OCI-LY1 (cell line): ENCODE measurements at regions not wholly inside any gene's neighbourhood (a gene's known extent, or its start where the extent isn't known, plus 50 kb on each side); places are given as distances from the start of the nearest gene placed in this dataset.

Experiments used
- H2AFZ ChIP-seq: fragments of 200-600 bp; sonication (generic), shearing (Covaris generic); 2 replicates; pipeline ENCODE4 v1.6.0; 2014; ENCODE audit warnings: antibody characterized with exemption, mild to moderate bottlenecking, low read length
- H3F3A ChIP-seq: fragments of 200-600 bp; sonication (generic), shearing (Covaris generic); 2 replicates; pipeline ENCODE4 v1.6.0; 2014; ENCODE audit warnings: mild to moderate bottlenecking, antibody characterized with exemption, low read length, moderate library complexity; ENCODE audit not compliant: insufficient read depth
- H3K27ac ChIP-seq: fragments of 200-600 bp; sonication (generic); 2 replicates; pipeline ENCODE4 v1.5.1; 2014; ENCODE audit warnings: low read length, mixed run types, mild to moderate bottlenecking, low read depth; ENCODE audit not compliant: poor library complexity, severe bottlenecking
- H3K27me3 ChIP-seq: fragments of 200-600 bp; sonication (generic); 2 replicates; pipeline ENCODE4 v1.6.0; 2014; ENCODE audit warnings: antibody characterized with exemption, mild to moderate bottlenecking, low read length, moderate library complexity; ENCODE audit not compliant: insufficient read depth
- H3K36me3 ChIP-seq: fragments of 200-600 bp; sonication (generic); 2 replicates; pipeline ENCODE4 v1.6.1; 2014; ENCODE audit warnings: mild to moderate bottlenecking, antibody characterized with exemption, low read length, moderate library complexity, mixed read lengths; ENCODE audit not compliant: insufficient read depth
- H3K4me1 ChIP-seq: fragments of 200-600 bp; sonication (generic); 2 replicates; pipeline ENCODE4 v1.5.1; 2014; ENCODE audit warnings: mild to moderate bottlenecking, low read length, moderate library complexity; ENCODE audit not compliant: insufficient read depth, severe bottlenecking
- H3K4me2 ChIP-seq: fragments of 200-600 bp; sonication (generic), shearing (Covaris generic); 2 replicates; pipeline ENCODE4 v1.6.1; 2014; ENCODE audit warnings: low read length
- H3K4me3 ChIP-seq: fragments of 200-600 bp; sonication (generic); 2 replicates; pipeline ENCODE4 v1.5.1; 2014; ENCODE audit warnings: low read length, low read depth, mild to moderate bottlenecking, mixed read lengths; ENCODE audit not compliant: poor library complexity, severe bottlenecking
- H3K79me2 ChIP-seq: fragments of 200-600 bp; shearing (Covaris generic); 2 replicates; pipeline ENCODE4 v1.6.1; 2016; ENCODE audit warnings: mixed run types, low read length, mixed read lengths; ENCODE audit not compliant: insufficient read depth
- H3K9ac ChIP-seq: fragments of 200-600 bp; sonication (generic), shearing (Covaris generic); 2 replicates; pipeline ENCODE4 v1.6.1; 2014; ENCODE audit warnings: mild to moderate bottlenecking, low read length, mixed read lengths
- H3K9me2 ChIP-seq: fragments of 200-600 bp; sonication (generic), shearing (Covaris generic); 2 replicates; pipeline ENCODE4 v1.6.1; 2014; ENCODE audit warnings: low read depth, mild to moderate bottlenecking, low read length, mixed read lengths
- H3K9me3 ChIP-seq: fragments of 200-600 bp; shearing (Covaris generic); 2 replicates; pipeline ENCODE4 v1.6.1; 2014; ENCODE audit warnings: low read length, mixed read lengths
- H4K20me1 ChIP-seq: fragments of 200-600 bp; sonication (generic), shearing (Covaris generic); 2 replicates; pipeline ENCODE4 v1.6.0; 2016; ENCODE audit warnings: mild to moderate bottlenecking, low read length; ENCODE audit not compliant: insufficient read depth
- EZH2 ChIP-seq: fragments of 200-600 bp; sonication (generic), shearing (Covaris generic); IDR thresholded peaks from 2 replicates; pipeline ENCODE4 v1.8.0; 2017; ENCODE audit warnings: borderline replicate concordance, mixed run types, mild to moderate bottlenecking, antibody characterized with exemption, low read length, moderate library complexity, mixed read lengths
- TF ChIP-seq, protein P1 (sequence below): fragments of 200-600 bp; sonication (generic), shearing (Covaris generic); IDR thresholded peaks from 2 replicates; pipeline ENCODE4 v1.5.1; 2017; ENCODE audit warnings: mild to moderate bottlenecking, antibody characterized with exemption, low read length, moderate library complexity, mixed read lengths

GRCh38 chr2:10231551-10232085 lies 71.1 kb upstream of the HPCAL1 start:
- H3K4me1 ChIP-seq: no peaks in the 10 kb centered on the region
- no peaks in the 10 kb centered on the region for H3K79me2 ChIP-seq
- no peak overlapping the region for H3K4me2 ChIP-seq
- TF ChIP-seq EZH2: no peak
- TF ChIP-seq, protein P1, sequence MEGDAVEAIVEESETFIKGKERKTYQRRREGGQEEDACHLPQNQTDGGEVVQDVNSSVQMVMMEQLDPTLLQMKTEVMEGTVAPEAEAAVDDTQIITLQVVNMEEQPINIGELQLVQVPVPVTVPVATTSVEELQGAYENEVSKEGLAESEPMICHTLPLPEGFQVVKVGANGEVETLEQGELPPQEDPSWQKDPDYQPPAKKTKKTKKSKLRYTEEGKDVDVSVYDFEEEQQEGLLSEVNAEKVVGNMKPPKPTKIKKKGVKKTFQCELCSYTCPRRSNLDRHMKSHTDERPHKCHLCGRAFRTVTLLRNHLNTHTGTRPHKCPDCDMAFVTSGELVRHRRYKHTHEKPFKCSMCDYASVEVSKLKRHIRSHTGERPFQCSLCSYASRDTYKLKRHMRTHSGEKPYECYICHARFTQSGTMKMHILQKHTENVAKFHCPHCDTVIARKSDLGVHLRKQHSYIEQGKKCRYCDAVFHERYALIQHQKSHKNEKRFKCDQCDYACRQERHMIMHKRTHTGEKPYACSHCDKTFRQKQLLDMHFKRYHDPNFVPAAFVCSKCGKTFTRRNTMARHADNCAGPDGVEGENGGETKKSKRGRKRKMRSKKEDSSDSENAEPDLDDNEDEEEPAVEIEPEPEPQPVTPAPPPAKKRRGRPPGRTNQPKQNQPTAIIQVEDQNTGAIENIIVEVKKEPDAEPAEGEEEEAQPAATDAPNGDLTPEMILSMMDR: no peak
- H3K27me3 ChIP-seq: peaks cover 15% of the 10 kb centered on the region; the same call in 1 of the 2 replicates
- H3K36me3 ChIP-seq: no peaks in the 10 kb centered on the region
- no peak overlapping the region for H3K27ac ChIP-seq
- no peaks in the 10 kb centered on the region for H3K9me2 ChIP-seq
- no peak overlapping the region for H2AFZ ChIP-seq
- H3F3A ChIP-seq: no peaks in the 10 kb centered on the region
- no peak overlapping the region for H3K9ac ChIP-seq
- H3K4me3 ChIP-seq: no peak overlapping the region
- H3K9me3 ChIP-seq: no peaks in the 10 kb centered on the region
- no peaks in the 10 kb centered on the region for H4K20me1 ChIP-seq

DNA sequence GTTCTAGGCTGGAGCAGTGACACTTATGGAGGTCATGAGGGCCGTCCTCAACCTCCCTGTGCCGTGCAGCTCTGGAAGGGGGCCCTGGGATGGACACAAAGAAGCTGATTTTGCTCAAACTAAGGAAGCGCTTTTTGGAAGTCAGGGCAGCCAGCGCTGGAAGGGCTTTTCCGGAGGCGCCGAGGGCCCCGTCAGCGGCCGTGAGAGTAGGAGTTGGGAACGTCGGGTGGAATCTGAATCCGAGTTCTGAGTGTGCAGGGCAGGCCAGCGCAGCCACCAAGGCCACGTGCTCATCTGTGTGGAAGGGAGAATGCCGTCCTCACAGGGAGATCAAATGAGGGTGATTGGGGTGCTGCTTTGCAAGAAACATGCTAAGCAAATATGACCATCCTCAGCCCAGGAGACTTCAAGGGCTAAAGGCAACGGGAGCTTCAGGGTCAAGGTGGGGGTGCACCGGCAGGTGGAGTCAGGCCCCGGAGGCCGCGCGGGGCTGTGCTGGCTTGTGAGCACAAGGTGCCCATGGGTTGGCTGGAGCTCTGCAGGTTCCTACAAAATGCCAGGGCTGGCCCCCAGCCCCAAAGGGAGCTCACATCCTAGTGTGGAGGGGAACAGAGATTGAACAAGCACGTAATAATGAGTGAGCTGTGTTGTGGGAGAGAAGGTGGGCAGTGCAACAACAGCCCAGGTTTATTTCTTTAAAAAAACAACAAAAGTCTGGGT lies 70.4 kb upstream of the HPCAL1 start:
- no peak overlapping the region for H3K9ac ChIP-seq
- no peaks in the 10 kb centered on the region for H3K9me2 ChIP-seq
- no peaks in the 10 kb centered on the region for H3F3A ChIP-seq
- no peaks in the 10 kb centered on the region for H3K79me2 ChIP-seq
- no peak overlapping the region for H3K4me2 ChIP-seq
- H2AFZ ChIP-seq: no peak overlapping the region
- no peaks in the 10 kb centered on the region for H3K9me3 ChIP-seq
- no peaks in the 10 kb centered on the region for H4K20me1 ChIP-seq
- TF ChIP-seq, protein P1: no peak
- no peak for TF ChIP-seq EZH2
- no peak overlapping the region for H3K4me3 ChIP-seq
- H3K27ac ChIP-seq: no peak overlapping the region
- H3K27me3 ChIP-seq: peaks cover 15% of the 10 kb centered on the region; the same call in 1 of the 2 replicates
- no peaks in the 10 kb centered on the region for H3K36me3 ChIP-seq
- H3K4me1 ChIP-seq: no peaks in the 10 kb centered on the region

DNA sequence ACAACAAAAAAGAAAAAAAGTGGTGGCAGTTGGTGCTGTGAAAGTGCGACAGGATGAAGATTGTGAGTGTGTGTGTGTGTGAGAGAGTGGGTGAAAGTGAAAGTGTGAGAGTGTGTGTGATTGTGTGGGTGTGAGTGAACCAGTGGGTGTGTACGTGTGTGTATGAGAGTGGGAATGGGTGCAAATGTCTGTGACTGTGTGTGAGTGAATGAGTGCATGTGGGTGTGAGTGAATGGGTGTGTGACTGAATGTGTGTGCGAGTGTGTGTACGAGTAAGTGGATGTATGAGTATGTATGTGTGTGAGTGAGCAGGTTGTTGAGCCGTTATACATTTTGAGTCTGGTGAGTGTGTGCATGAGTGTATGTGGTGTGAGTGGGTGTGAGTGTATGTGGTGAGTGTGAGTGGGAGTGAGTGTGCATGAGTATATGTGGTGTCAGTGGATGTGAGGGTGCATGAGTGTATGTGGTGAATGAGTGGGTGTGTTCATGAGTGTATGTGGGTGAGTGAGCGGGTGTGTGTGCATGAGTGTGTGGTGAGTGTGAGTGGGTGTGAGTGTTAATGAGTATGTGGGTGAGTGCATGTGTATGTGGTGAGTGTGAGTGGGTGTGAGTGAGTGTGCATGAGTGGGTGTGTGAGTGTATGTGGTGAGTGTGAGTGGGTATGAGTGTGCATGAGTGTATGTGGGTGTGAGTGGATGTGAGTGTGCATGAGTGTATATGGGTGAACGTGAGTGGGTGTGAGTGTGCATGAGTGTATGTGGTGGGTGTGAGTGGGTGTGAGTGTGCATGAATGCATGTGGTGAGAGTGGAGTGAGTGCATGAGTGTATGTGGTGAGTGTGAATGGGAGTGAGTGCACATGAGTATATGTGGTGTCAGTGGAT lies 69.3 kb upstream of the HPCAL1 start:
- H3K4me2 ChIP-seq: no peak overlapping the region
- no peaks in the 10 kb centered on the region for H3K36me3 ChIP-seq
- H3K4me1 ChIP-seq: no peaks in the 10 kb centered on the region
- TF ChIP-seq, protein P1: no peak
- no peak for TF ChIP-seq EZH2
- H3K9ac ChIP-seq: no peak overlapping the region
- H3K79me2 ChIP-seq: no peaks in the 10 kb centered on the region
- no peak overlapping the region for H3K4me3 ChIP-seq
- H3K27me3 ChIP-seq: peaks cover 11% of the 10 kb centered on the region; the same call in 1 of the 2 replicates
- no peak overlapping the region for H3K27ac ChIP-seq
- no peaks in the 10 kb centered on the region for H4K20me1 ChIP-seq
- no peaks in the 10 kb centered on the region for H3K9me2 ChIP-seq
- no peaks in the 10 kb centered on the region for H3K9me3 ChIP-seq
- H3F3A ChIP-seq: no peaks in the 10 kb centered on the region
- H2AFZ ChIP-seq: no peak overlapping the region
